Fibroblast of the aortic adventitia (primary cell): ENCODE measurements at regions not wholly inside any gene's neighbourhood (a gene's known extent, or its start where the extent isn't known, plus 50 kb on each side); places are given as distances from the start of the nearest gene placed in this dataset.
"Not testable (repeated sequence)": the region's sequence is repeated elsewhere in the genome, so short reads cannot be mapped to it uniquely, and the experiment has no call there.

Source experiments
- DNase-seq: peaks from one replicate; pipeline ENCODE4 v3.0.0-alpha.2; 2010; ENCODE audit warnings: low read depth
- H3K4me3 ChIP-seq: 2 replicates; pipeline ENCODE4 v1.5.1; 2011; ENCODE audit warnings: low read depth, mild to moderate bottlenecking, control low read depth, low read length, moderate library complexity
- TF ChIP-seq, protein P1 (sequence below): IDR thresholded peaks from 2 replicates; pipeline ENCODE4 v1.5.1; 2011; ENCODE audit warnings: mild to moderate bottlenecking, low read length, control low read depth, inconsistent platforms; ENCODE audit not compliant: insufficient read depth

DNA sequence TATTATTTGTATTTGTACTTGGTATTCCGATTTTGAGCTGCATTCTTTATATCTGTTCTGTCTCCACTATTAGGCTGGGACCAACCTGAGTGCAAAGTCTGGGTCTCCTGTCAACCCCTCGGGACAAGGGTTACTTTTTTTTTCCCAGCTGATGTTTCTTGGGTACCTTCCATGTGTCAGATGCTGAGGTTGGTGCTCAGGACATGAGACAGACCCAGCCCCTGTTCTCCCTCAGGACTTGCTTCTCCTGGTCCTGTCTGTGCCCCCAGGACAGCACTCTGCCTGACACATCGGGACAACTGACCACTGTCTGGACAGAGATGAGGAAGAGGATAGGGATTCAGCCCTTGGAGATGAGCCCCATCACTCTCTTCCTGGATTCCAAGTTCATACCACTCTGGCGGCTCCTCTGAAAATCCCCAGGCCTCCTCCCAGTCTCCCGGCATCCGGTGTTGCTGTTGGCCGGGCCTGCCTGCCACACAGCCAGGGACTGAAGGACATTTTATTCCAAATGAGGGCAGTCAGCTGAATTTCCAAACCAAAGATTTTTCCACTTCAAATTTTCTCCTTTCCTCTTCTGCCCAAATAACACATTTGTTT lies 55.6 kb upstream of the FMOD start:
- no peak overlapping the region for H3K4me3 ChIP-seq
- DNase-seq: peak; percentile 49
- TF ChIP-seq, protein P1, sequence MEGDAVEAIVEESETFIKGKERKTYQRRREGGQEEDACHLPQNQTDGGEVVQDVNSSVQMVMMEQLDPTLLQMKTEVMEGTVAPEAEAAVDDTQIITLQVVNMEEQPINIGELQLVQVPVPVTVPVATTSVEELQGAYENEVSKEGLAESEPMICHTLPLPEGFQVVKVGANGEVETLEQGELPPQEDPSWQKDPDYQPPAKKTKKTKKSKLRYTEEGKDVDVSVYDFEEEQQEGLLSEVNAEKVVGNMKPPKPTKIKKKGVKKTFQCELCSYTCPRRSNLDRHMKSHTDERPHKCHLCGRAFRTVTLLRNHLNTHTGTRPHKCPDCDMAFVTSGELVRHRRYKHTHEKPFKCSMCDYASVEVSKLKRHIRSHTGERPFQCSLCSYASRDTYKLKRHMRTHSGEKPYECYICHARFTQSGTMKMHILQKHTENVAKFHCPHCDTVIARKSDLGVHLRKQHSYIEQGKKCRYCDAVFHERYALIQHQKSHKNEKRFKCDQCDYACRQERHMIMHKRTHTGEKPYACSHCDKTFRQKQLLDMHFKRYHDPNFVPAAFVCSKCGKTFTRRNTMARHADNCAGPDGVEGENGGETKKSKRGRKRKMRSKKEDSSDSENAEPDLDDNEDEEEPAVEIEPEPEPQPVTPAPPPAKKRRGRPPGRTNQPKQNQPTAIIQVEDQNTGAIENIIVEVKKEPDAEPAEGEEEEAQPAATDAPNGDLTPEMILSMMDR: no peak

DNA sequence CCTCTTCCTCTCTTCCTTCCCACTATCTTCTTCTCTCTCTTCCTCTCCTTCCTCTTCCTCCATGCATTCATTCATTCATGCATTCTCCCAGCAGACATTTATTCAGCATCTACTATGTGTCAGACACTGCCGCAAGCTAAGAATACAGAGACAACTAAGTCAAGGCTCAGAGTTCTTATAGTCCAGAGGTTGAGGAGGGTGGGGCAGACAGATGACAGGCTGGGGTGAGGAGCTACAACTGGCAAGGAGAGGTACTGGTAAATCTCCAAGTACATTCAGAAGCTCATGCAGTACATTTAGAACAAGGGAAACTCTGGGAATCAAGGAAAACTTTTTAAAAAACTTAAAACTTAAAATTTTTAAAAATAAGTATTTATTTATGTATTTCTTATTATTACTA lies 56.4 kb upstream of the FMOD start:
- peak; percentile 43 for DNase-seq
- TF ChIP-seq, protein P1: no peak

DNA sequence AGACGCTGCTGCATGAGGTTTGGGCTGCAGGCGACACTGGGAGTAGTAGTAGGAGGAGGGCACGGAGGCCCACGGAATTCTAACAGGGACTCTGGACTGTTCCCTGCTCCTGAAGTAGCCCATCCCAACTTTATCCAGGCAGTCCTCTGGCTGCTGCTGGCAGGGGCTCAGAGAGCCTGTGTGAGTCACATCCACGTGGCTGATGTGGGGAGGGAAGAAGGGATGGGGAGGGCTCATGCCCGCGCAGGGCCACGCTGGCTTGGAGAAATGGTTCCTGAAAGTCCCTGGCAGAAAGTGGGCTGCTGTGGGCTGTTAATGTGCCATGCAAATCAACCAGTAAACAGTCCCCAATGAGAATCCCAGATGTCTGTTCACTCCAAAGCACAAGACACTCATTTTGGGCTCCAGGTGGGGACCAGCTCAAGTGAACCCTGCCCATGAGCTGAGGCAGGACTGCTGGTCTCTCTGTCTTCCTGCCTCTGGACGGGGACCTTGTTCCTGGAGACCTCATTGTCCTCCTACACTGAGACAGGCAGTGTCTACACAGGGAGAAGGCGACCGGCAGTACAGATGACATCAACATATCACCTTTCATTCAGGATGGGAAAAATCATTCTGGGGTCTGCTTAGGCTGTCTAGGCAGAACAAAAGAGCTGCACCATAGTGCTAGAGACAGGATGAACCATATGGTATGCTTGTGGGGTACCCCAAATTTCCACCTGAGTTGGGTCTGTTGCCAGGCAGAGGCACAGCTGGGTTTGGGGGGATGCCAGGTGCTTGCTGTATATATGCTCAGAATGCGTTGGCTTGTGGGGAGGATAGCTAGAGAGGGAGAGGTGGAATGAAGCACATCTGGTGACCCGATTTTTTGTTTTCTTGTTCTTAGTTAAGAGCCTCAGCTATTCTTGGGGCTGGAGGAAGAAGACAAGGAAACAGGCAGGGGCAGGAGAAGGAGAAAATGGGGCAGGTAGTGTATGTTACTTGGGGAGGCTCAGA lies 57.9 kb upstream of the FMOD start:
- DNase-seq: peak; percentile 88
- H3K4me3 ChIP-seq: no peak overlapping the region
- TF ChIP-seq, protein P1: no peak

More for the DNA sequence above, 56.4 kb upstream of the FMOD start:
- no peak overlapping the region for H3K4me3 ChIP-seq

DNA sequence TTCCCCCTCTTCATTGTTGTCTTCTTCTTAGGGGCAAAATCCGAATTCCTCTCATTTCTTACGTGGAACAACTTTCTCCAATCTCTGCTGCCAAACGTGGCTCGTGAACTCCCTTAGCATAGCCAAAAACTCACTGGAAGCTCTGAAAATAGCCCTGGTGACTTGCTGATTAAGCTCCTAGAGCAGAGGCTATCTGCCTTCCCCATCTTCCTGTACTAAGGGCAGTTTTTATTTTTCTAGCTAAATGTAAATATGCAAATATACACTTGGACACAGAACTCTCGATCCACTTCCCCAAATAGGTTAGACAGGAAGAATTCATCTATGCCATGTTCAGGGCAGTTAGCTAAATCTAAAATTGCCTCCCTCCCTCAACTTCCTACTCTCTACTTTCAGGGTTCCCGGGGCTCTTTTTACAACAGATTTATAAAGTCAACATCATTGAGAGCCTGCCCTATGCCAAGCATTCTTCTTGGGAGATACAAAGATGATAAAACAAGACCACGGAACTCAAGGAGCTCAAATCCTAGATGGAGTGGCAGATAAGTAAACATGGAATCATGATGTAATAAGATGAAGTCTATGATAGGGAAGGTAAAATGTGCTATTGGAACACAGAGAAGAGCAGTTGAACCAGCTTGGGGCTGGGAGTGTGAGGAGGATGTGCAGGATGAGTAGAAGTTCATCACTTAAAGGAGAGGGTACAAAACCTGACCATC lies 59.4 kb upstream of the FMOD start:
- TF ChIP-seq, protein P1: no peak
- peak; percentile 55 for DNase-seq
- H3K4me3 ChIP-seq: no peak overlapping the region

DNA sequence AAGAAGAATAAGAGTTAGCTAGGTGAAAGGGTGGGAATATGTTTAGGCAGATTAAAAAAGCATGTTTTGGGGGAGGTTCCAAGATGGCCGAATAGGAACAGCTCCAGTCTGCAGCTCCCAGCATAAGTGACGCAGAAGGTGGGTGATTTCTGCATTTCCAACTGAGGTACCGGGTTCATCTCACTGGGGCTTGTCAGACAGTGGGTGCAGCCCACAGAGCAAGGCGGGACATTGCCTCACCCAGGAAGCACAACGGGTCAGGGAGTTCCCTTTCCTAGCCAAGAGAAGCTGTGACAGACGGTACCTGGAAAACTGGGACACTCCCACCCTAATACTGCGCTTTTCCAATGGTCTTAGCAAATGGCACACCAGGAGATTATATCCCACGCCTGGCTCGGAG lies 60.5 kb upstream of the FMOD start:
- H3K4me3 ChIP-seq, DNase-seq: not testable (repeated sequence)

DNA sequence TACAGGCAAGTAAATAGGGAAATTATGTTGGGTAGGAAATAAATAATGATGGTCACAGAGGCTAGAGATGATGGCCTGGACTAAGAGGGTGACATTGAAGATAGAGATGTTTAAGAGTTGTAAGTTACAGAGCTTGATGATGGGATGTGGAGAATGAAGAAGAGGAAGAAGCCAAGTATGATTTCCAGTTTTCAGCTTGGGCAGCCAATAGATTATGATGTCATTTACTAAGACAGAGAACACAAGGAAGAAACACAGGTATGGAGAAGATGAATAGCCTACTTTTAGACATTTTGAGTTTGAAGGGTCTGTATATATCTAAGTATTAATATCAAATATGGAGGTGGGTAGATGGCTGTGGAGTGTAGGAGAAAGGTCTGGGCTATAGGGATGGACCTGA lies 56.0 kb upstream of the PRELP start:
- TF ChIP-seq, protein P1: no peak
- H3K4me3 ChIP-seq: no peak overlapping the region
- DNase-seq: no peak

DNA sequence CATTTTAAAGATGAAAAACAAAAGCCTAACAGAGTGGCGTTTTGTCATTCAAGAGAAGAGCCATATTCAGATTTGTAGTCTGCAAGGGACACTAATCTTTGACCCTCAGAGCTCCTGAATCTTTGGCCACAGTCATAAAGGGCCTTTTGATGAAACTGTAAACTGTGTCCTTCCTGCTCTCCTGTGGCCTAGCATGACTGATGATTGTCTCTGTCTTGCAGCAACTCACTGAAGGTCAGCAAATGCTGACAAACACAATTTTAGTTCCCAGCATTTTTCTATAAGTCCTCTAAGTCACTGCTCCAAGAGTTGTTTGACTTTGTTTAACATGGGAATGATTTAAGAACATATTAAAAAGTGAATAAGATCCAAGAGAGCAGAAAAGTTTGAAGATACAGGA lies 55.3 kb upstream of the PRELP start:
- no peak overlapping the region for H3K4me3 ChIP-seq
- no peak for DNase-seq
- TF ChIP-seq, protein P1: no peak
